ENCODE measurements at regions not wholly inside any gene's neighbourhood (a gene's known extent, or its start where the extent isn't known, plus 50 kb on each side); places are given as distances from the start of the nearest gene placed in this dataset.

DNA sequence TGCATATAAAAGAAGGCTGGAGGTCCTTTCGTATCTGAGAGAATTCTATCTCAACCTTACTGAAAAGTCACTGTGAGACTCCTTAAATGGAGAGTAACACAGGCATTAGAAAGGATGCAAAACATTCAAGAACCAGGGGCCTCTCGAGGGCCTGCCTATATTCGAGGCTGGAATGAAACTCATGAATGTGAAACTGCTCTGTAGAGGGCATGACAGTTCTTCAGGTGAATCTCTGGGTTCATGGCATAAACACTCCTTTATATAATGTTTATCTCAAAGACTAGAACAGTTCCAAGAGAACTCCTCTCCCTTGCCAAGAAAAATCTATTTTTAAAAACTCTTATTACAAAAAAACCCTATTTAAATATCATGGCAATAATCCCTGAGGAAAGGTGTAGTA, 113.9 kb downstream of the SEC61B start:
- no peak overlapping the region for H3K27ac ChIP-seq (ENCODE audit: low read depth in 2 of 2, low read length in 1 of 2)
- H3K9me3 ChIP-seq, result no peaks in the 10 kb centered on the region
- no peaks in the 10 kb centered on the region for H4K20me1 ChIP-seq (ENCODE audit: insufficient read depth)
- H3F3A ChIP-seq (replicated peaks; ENCODE audit: insufficient read depth), result no peaks in the 10 kb centered on the region
- POLR2A ChIA-PET, result no interaction called here
- no peak overlapping the region for H3K4me3 ChIP-seq (ENCODE audit: low read depth in 2 of 2, low read length in 1 of 2)
- H3K4me2 ChIP-seq, result no peak overlapping the region
- H3K27me3 ChIP-seq (ENCODE audit: insufficient read depth), result no peaks in the 10 kb centered on the region
- no peaks in the 10 kb centered on the region for H3K79me2 ChIP-seq (ENCODE audit: insufficient read depth)
- no peak for DNase-seq
- CTCF ChIA-PET, result no interaction called here
- no peaks in the 10 kb centered on the region for H3K4me1 ChIP-seq (ENCODE audit: control insufficient read depth in 1 of 2, insufficient read depth in 2 of 2, low read depth in 1 of 2, low read length in 1 of 2)
- no peak overlapping the region for H3K9ac ChIP-seq
- 0 out of 2 replicates have a peak, but pooled peaks have one; percentile 14 for TF ChIP-seq RAD21 (IDR thresholded peaks at IDR 0.05; ENCODE audit: low read length)
- TF ChIP-seq, protein P1, sequence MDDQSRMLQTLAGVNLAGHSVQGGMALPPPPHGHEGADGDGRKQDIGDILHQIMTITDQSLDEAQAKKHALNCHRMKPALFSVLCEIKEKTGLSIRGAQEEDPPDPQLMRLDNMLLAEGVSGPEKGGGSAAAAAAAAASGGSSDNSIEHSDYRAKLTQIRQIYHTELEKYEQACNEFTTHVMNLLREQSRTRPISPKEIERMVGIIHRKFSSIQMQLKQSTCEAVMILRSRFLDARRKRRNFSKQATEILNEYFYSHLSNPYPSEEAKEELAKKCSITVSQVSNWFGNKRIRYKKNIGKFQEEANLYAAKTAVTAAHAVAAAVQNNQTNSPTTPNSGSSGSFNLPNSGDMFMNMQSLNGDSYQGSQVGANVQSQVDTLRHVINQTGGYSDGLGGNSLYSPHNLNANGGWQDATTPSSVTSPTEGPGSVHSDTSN (IDR thresholded peaks at IDR 0.05), result no peak
- TF ChIP-seq, protein P2, sequence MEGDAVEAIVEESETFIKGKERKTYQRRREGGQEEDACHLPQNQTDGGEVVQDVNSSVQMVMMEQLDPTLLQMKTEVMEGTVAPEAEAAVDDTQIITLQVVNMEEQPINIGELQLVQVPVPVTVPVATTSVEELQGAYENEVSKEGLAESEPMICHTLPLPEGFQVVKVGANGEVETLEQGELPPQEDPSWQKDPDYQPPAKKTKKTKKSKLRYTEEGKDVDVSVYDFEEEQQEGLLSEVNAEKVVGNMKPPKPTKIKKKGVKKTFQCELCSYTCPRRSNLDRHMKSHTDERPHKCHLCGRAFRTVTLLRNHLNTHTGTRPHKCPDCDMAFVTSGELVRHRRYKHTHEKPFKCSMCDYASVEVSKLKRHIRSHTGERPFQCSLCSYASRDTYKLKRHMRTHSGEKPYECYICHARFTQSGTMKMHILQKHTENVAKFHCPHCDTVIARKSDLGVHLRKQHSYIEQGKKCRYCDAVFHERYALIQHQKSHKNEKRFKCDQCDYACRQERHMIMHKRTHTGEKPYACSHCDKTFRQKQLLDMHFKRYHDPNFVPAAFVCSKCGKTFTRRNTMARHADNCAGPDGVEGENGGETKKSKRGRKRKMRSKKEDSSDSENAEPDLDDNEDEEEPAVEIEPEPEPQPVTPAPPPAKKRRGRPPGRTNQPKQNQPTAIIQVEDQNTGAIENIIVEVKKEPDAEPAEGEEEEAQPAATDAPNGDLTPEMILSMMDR (IDR thresholded peaks at IDR 0.05), result no peak
- H2AFZ ChIP-seq (ENCODE audit: low read depth), result no peak overlapping the region
- H3K9me2 ChIP-seq, result no peaks in the 10 kb centered on the region
- 62% methylated on average over 3 of the region's 3 CpGs for WGBS (ENCODE audit: low lambda C conversion rate)
- no peaks in the 10 kb centered on the region for H3K36me3 ChIP-seq (replicated peaks in 1 of 2; ENCODE audit: control insufficient read depth in 1 of 2, insufficient read depth in 2 of 2, low read length in 1 of 2)

DNA sequence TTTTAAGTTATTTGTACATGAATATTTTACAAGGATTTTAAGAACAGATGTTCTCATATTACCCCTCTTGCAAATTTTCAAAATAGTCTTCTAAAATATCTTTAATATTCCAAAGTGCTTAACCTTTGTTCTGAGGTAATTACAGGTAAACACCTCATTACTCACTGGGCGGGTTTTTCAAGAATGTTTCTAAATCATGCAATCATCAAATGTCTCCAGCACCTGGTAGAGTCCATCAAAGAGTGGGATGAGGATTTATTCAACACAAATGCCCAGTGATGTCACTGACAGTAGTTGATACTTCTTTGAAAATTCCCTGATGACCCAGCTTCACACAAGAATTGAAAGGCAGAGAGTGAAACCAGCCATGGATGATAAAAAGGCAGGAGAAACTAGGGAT, 114.4 kb downstream of the SEC61B start:
- ChIA-PET CTCF (no interaction called here), POLR2A (no interaction called here)
- Histone ChIP-seq H3K4me1 (ENCODE audit: control insufficient read depth in 1 of 2, insufficient read depth in 2 of 2, low read depth in 1 of 2, low read length in 1 of 2) (no peaks in the 10 kb centered on the region), H3K79me2 (ENCODE audit: insufficient read depth) (no peaks in the 10 kb centered on the region), H2AFZ (ENCODE audit: low read depth) (no peak overlapping the region), H3K4me3 (ENCODE audit: low read depth in 2 of 2, low read length in 1 of 2) (no peak overlapping the region), H3K27ac (ENCODE audit: low read depth in 2 of 2, low read length in 1 of 2) (no peak overlapping the region), H4K20me1 (ENCODE audit: insufficient read depth) (no peaks in the 10 kb centered on the region), H3K9me3 (no peaks in the 10 kb centered on the region), H3K9me2 (no peaks in the 10 kb centered on the region), H3F3A (replicated peaks; ENCODE audit: insufficient read depth) (no peaks in the 10 kb centered on the region), H3K9ac (no peak overlapping the region), H3K27me3 (ENCODE audit: insufficient read depth) (no peaks in the 10 kb centered on the region), H3K4me2 (no peak overlapping the region), H3K36me3 (replicated peaks in 1 of 2; ENCODE audit: control insufficient read depth in 1 of 2, insufficient read depth in 2 of 2, low read length in 1 of 2) (no peaks in the 10 kb centered on the region)
- TF ChIP-seq SIN3A (IDR thresholded peaks at IDR 0.05; ENCODE audit: borderline replicate concordance, low read depth, low read length), result no peak
- TF ChIP-seq RCOR1 (IDR thresholded peaks at IDR 0.05; ENCODE audit: low read length), result no peak
- no peak for TF ChIP-seq FOXJ3 (CRISPR knock-in tag; IDR thresholded peaks at IDR 0.05)
- TF ChIP-seq GABPA (IDR thresholded peaks at IDR 0.05; ENCODE audit: low read depth), result no peak
- TF ChIP-seq RAD21 (IDR thresholded peaks at IDR 0.05; ENCODE audit: low read length), result no peak
- TF ChIP-seq CHD2 (IDR thresholded peaks at IDR 0.05; ENCODE audit: low read length, partially characterized antibody), result no peak
- no peak for TF ChIP-seq ELF1 (IDR thresholded peaks at IDR 0.05)
- TF ChIP-seq YY1 (IDR thresholded peaks at IDR 0.05; ENCODE audit: low read depth), result no peak
- no peak for TF ChIP-seq NRF1 (IDR thresholded peaks at IDR 0.05; ENCODE audit: low read depth, low read length)
- TF ChIP-seq SMC3 (IDR thresholded peaks at IDR 0.05; ENCODE audit: low read depth, low read length), result no peak
- TF ChIP-seq TCF12 (IDR thresholded peaks at IDR 0.05), result no peak
- TF ChIP-seq POLR2AphosphoS5 (IDR thresholded peaks at IDR 0.05; ENCODE audit: low read depth, low read length), result no peak
- TF ChIP-seq, protein P2 (IDR thresholded peaks at IDR 0.05), result no peak
- TF ChIP-seq EZH2phosphoT487 (IDR thresholded peaks at IDR 0.05; ENCODE audit: borderline replicate concordance, low read depth), result no peak
- no peak for TF ChIP-seq NFIC (IDR thresholded peaks at IDR 0.05; ENCODE audit: borderline replicate concordance)
- TF ChIP-seq TEAD4 (IDR thresholded peaks at IDR 0.05; ENCODE audit: borderline replicate concordance, insufficient read depth), result no peak
- no peak for TF ChIP-seq FOXM1 (IDR thresholded peaks at IDR 0.05; ENCODE audit: low read depth)
- TF ChIP-seq, protein P3, sequence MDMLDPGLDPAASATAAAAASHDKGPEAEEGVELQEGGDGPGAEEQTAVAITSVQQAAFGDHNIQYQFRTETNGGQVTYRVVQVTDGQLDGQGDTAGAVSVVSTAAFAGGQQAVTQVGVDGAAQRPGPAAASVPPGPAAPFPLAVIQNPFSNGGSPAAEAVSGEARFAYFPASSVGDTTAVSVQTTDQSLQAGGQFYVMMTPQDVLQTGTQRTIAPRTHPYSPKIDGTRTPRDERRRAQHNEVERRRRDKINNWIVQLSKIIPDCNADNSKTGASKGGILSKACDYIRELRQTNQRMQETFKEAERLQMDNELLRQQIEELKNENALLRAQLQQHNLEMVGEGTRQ (IDR thresholded peaks at IDR 0.05; ENCODE audit: borderline replicate concordance, low read depth, low read length), result no peak
- WGBS (ENCODE audit: low lambda C conversion rate), result 80% methylated on average over 1 of the region's 1 CpG
- DNase-seq, result no peak
